ENCODE measurements at regions not wholly inside any gene's neighbourhood (a gene's known extent, or its start where the extent isn't known, plus 50 kb on each side); places are given as distances from the start of the nearest gene placed in this dataset.

DNA sequence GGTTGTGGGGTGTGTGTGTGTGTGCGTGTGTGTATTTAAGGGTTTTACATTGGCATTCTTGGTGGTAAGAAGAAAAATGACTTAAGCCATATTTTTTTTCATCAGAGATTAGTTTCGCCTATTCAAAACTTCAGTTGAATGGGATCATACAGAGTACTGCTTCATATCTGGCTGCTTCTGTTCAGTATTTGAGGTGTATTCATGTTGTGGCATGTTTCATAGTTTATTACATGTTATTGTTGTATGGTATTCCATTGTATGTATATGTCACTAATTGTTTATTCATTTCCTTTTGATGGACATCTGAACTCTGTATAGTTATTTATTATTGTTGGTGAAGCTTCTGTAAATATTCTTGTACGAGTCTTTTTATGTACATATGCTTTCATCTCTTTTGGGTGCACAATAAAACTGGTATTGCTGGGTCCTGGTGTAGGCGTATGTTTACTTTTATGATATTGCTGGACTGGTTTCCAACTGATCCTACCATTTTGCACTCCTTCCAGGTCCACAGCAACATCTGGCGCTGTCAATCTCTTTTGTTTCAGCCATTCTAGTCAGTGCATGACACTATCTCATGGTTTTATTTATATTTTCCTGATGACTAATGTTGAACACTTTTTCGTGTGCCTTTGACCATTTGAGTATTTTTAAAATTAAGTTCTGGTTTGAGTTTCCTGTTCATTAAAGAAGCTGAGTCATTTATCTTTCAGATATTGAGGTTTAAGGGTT is 77.4 kb upstream of the MAF start:
- no peak for DNase-seq

DNA sequence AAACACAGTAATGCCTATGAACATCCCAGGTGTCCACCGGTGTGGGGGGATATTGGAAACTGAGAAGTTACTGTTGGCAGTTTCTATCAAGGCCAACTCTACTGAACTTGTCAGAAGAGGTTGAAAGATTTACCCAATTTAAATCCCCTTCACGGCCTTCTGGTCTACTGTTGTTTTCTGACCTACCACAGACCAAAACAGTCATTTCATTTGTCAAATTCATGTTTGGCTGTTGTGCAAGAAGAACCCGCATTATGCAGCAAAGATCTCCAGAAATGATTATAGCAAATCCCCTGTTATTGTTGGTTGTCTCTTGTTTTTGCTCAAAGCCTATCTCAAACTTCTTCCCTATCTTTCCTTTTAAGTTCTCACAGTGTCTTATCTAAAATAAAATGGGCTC is 73.1 kb upstream of the MAF start:
- DNase-seq, result no peak

DNA sequence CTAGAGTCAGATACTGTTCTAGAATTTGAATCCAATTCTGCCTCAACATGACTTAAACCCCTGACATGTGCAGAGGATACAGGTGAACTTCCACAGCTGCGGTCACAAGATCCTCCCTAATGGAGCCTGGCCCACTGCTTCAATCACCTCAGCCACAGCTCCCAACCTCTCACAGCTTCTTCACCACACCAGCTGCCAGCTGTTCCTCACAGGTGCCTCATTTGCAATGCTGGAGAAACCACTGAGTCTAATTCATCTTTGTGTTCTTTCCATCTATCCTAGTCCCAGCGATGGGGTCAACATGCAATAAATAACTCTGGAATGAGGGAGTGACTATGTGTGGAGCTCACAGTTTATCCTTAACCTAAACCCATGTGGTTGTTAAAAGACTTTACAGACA is 72.0 kb upstream of the MAF start:
- DNase-seq, result no peak

DNA sequence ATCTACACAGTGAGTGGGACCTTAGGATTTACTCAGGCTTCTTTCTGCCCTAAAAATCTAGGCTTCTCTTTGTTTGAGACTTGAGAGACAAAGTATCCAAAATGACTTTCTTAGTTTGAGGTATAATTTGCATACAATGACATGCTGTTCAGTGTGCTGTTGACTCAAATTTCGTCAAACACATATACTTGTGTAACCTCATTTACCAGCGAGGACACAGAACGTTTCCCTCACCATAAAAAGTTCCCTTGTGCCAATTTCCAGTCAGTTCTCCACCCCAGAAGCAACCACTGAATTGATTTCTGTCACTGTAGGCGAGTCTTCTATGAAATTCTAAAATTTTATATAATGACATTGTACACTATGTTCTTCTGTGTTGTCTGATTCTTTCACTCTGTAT is 68.0 kb upstream of the MAF start:
- DNase-seq, result no peak

DNA sequence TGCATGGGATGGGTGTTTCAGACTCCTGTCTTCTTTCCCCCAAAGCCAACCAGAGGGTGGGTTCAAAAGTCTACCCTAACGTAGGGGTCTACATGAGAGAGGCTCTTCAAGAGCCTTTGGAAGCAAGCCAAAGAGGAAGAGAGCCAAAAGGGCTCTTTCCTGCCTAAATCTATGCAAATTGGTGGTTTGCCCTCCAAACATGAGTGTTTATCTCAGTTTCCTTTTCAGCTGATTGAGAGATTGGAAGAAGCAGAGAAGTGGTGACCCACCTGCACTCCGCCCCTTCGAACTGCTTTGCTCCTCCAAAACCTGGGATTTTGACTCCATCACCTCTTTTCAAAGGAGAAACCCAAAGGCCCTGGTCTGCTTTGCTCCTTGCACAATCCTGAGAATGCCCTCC is 65.4 kb upstream of the MAF start:
- no peak for DNase-seq

DNA sequence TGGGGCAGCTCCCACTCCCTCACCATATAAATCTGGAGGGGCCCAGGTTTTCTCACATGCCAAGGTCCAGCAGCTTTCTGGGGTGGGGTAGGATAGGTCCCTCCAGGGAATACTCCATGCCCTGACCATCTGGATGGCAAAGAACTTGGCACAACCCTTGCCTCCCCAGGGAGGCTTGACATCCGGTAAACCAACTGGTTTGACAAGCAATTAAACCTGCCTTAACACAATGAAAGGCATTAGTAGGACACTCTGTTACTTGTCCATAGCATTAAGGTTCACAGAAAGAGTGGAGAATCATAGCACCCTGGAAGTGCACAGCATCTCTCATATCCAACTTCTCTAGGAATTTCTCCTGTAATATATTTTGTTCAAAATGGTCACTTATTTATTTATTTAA is 63.9 kb upstream of the MAF start:
- DNase-seq, result no peak

DNA sequence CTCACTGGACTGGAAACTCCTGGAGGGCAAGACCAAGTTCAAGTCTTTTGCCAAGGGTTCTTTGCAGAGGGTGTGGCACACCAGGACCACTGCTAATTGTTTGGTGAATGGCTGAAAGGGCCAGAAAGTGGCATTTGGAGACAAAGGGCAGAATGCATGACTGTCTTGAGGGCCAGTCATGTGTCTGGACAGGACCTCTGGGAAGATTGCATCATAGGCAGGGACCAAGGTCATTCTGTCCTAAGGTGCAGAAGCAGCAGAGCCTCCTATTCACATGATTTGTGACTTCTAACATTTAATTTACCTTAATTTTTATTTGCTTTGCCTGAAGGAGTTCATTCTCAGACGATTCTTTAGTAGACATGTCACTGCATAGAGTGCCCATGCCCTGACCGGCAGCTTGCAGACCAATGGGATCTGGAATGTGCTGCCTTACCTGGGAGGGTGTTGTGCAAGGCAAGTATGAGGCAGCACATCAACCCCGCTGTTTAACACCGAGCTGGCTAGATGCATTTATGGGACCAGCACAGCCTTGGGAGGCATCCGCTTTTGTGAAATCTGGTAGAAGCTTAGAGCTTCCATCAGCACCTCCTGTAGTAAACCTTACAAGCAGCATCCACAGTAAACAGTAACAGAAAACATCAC is 62.3 kb upstream of the MAF start:
- no peak for DNase-seq

DNA sequence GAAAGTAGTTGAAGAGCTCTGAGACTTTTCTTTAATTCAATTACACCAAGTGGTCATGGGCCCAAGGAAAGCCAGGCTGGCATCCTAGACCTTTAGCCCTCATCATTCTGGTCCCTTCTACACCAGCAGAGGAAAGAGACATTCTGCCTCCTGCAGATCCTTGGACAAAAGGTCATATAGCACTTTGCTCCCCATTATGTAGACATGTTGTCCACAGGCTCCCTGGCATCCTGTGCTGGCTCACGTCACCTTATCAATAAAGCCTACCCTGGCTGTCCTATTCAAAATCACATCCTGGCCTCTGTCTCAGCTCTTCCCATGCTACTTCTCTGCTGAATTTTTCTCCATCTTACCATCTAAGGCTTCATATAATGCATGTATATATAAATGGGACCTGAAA is 61.6 kb upstream of the MAF start:
- no peak for DNase-seq

DNA sequence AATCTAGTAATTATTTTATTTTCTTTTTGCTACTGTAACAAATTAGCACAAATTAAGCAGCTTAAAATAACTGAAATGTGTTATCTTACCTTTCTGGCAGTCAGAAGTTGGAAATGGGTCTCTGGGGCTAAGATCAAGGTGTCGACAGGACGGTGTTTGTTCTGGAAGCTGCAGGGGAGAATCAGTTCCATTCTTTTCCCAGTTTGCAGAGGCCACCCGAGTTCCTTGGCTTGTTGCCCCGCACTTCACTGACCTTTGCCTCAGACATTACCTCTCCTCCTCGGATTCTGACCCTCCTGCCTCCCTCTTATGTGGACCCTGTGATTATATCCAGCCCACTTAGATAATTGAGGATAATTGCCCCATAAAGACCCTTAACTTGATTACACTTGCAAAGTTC is 61.0 kb upstream of the MAF start:
- DNase-seq, result no peak

DNA sequence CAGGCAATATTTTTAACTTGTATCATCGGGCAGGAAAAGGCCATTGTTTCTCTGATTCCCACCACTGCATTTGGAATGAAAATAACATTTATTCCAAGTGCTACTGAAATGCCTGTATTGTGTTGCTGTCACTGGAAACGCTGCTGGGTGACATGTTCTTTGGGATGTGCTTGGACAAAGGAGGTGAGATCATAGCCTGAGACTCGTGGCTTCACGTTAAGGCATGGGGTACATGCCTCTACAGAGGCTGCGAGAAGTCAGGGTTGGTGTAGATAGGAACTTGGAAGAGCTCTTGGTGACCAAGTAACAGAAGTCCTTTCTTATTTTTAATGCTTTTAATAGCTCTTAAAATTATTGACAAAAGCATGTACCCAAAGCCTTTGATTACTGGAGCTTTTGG is 58.8 kb upstream of the MAF start:
- DNase-seq, result no peak

DNA sequence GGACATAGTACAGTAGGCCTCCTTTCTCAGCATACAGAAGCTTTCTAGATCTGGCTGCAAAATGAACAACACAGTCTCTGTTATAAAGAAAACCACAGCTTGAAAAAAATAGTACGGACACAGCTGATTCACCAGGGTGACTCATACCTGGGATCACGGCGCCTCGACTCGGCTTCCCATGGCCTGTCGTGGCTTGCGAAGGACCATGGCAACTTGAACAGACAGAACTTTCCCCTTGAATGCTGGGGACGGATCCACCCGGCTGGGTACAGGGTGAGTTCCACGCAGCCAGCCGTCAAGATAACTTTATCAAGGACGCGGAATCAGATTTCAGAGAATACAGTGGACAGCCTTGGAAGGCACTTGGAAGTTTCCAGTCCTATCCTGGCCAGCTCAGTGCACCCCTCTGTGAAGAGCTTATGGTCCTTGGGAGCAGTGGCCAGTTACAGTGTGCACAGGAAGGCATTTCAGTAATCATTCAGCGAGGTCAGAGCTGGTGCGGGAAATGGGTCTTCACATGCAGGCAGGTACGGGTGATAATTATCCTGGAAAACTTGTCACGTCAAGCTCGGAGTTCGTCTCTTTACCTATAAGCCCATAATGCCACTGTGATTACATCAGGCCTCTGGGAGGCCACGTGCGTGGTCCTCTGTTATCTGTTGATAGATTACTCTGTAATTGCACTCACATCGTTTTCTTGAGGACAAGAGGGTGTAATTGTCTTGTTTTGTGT is 57.9 kb upstream of the MAF start:
- DNase-seq, result no peak

DNA sequence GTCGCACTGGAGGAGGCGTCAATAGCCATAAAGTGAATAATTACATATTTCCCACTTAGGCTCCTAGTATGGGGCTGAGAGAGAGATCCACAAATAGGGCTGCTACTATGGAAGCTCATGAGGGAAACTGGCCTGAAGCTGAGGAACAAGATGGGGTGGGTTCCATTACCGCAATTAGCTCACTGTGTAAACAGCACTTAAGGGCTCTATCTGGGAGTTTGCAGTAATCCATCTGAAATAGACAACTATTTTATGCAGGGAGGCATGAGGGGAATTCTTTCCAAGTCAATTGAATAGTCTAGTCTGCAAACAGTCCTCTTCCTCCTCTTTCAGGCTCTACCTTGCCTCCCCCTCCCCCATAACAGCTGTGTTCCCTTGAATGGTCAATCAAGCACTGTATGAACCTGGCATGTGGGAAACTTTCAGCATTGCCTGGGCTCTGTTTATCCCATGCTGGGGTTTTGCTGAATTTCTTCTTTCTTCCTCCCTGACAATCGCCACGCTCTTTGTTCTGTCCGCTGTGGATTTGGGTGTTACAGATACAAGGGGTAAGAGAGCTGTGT is 56.1 kb upstream of the MAF start:
- no peak for DNase-seq

DNA sequence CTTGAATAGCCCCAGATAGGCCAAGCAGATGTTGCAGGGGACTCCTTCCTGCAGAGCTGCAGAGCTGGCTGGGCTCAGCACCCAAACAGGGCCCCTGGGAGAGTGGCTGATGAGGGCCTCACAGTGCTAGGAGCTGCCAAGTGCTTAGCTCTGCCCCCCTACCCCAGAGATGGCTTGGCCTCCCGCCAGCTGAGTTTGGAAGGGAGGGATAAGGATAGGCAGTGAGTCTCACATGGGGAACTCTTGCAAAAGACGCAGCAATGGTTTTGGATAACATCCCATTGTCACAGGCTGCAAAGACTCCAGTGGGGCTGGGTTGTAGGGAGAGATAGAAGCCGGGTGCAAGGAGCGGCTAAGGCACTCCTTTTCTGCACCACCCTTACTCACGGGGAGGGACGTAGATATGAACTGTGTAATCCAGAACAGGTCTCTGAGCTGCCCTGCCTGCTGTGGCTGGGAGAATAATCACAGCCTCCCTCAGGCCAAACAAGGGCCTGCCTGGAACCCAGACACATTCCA is 52.9 kb upstream of the MAF start:
- DNase-seq, result no peak

DNA sequence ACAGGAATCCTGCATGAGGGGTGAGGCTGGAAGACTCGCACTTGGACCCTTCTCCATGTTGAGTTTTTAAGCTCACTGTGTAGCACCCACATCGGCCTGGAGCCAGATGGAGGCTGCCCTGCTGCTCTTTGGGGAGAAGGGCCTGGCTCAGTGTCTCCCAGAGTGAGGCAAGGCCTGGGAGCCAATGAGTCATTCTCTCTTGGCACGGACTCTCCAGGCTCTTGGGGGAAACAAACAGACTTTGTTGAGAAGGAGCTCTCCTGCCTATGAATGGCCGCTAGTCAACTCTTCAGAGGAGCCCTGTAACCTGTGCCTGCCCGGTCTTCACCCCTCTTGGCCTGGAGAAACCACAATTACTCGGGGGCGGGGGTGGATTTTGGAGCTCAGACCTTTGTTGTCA is 50.8 kb upstream of the MAF start:
- DNase-seq, result no peak
